DND-41 (cell line): ENCODE measurements at regions not wholly inside any gene's neighbourhood (a gene's known extent, or its start where the extent isn't known, plus 50 kb on each side); places are given as distances from the start of the nearest gene placed in this dataset.

Experiments
- ATAC-seq: fragments of 200-7000 bp; cut with Tn5 transposase; 3 replicates; pipeline ENCODE4 v1.9.1; 2021; ENCODE audit warnings: low read depth; ENCODE audit not compliant: insufficient read depth
- DNase-seq: peaks from one replicate; pipeline ENCODE4 v3.0.0-alpha.2; 2020
- H2AFZ ChIP-seq: 2 replicates; pipeline ENCODE4 v1.6.0; 2012; ENCODE audit warnings: low read depth, low read length
- H3K27ac ChIP-seq: 2 replicates; pipeline ENCODE4 v1.5.1; 2012; ENCODE audit warnings: low read length, inconsistent platforms
- H3K27me3 ChIP-seq: fragments of 200-600 bp; sonication (generic); 2 replicates; pipeline ENCODE4 v1.6.0; 2012; ENCODE audit warnings: low read length, mild to moderate bottlenecking, inconsistent platforms; ENCODE audit not compliant: insufficient read depth, poor library complexity
- H3K36me3 ChIP-seq: 2 replicates; pipeline ENCODE4 v1.5.1; 2012; ENCODE audit warnings: low read length, inconsistent platforms; ENCODE audit not compliant: insufficient read depth
- H3K4me1 ChIP-seq: 2 replicates; pipeline ENCODE4 v1.5.1; 2012; ENCODE audit warnings: mild to moderate bottlenecking, low read length; ENCODE audit not compliant: insufficient read depth
- H3K4me2 ChIP-seq: 2 replicates; pipeline ENCODE4 v1.6.0; 2012; ENCODE audit warnings: mild to moderate bottlenecking, moderate library complexity, low read length, inconsistent platforms; ENCODE audit not compliant: insufficient read depth
- H3K4me3 ChIP-seq, 2 experiments: fragments of 200-600 bp in 1 of 2; shearing (Covaris generic) in 1 of 2; 2 replicates each; pipeline ENCODE4 v1.5.1; 2012 to 2016; ENCODE audit warnings: inconsistent platforms in 2 of 2, low read length in 2 of 2, mild to moderate bottlenecking in 2 of 2, low read depth in 1 of 2, moderate library complexity in 1 of 2
- H3K79me2 ChIP-seq: 2 replicates; pipeline ENCODE4 v1.6.0; 2012; ENCODE audit warnings: low read length, inconsistent platforms; ENCODE audit not compliant: insufficient read depth
- H3K9ac ChIP-seq: 2 replicates; pipeline ENCODE4 v1.6.0; 2012; ENCODE audit warnings: low read depth, mild to moderate bottlenecking, inconsistent platforms, low read length, moderate library complexity
- H3K9me3 ChIP-seq: 2 replicates; pipeline ENCODE4 v1.5.1; 2012; ENCODE audit warnings: low read length, moderate library complexity, mild to moderate bottlenecking, inconsistent platforms; ENCODE audit not compliant: insufficient read depth, severe bottlenecking
- H4K20me1 ChIP-seq: 2 replicates; pipeline ENCODE4 v1.6.0; 2012; ENCODE audit warnings: low read length; ENCODE audit not compliant: insufficient read depth
- CTCF ChIP-seq: IDR thresholded peaks from 2 replicates; pipeline ENCODE4 v1.5.1; 2012; ENCODE audit warnings: borderline replicate concordance, low read length, moderate library complexity, mild to moderate bottlenecking; ENCODE audit not compliant: poor library complexity, severe bottlenecking; ENCODE audit errors: extremely low read depth
- EZH2 ChIP-seq: IDR thresholded peaks from 3 replicates; pipeline ENCODE4 v1.6.1; 2012; ENCODE audit warnings: borderline replicate concordance, low read depth, mild to moderate bottlenecking, moderate library complexity, low read length, inconsistent platforms; ENCODE audit not compliant: severe bottlenecking

DNA sequence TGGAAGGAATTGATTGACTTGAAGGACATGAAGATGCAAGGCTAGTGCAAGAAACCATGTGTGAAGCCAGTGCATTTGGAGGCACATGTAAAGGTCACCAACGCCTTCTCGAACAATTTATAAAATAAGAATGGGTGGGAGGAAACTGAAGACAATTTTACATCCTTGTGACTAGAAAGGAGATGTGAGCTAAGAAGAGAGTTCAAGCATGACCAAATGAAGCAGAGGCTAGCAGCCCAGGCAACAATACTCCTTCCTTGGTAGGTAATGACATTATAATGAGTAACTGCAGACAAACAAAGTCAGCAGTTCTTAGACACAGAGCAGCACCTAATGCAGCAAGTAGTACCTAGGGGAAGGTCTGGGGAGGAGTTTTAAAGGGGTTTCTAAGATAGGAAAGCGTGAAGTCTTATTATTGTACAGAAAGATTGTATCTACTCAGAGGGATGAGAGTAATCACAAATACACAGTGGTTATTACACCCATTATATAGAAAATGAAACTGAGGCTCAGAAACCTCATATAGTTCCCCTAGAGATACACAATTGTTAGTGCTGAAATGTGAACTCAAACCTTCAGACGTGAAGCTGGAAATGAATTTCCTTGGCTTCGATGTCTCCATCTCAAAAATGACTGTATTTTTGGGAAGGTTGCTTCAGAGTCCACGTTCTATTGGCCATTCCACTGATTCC, 56.1 kb downstream of the ATXN3L start:
- TF ChIP-seq EZH2 (no peak), CTCF (no peak)
- Histone ChIP-seq H3K9me3 (no peaks in the 10 kb centered on the region), H3K27ac (no peak overlapping the region), H3K79me2 (no peaks in the 10 kb centered on the region), H3K4me1 (no peaks in the 10 kb centered on the region), H3K4me2 (no peak overlapping the region), H3K36me3 (no peaks in the 10 kb centered on the region), H4K20me1 (no peaks in the 10 kb centered on the region), H3K9ac (no peak overlapping the region), H3K4me3 (no peak overlapping the region), H2AFZ (no peak overlapping the region), H3K27me3 (no peaks in the 10 kb centered on the region)
- ATAC-seq (no peak), DNase-seq (no peak)

DNA sequence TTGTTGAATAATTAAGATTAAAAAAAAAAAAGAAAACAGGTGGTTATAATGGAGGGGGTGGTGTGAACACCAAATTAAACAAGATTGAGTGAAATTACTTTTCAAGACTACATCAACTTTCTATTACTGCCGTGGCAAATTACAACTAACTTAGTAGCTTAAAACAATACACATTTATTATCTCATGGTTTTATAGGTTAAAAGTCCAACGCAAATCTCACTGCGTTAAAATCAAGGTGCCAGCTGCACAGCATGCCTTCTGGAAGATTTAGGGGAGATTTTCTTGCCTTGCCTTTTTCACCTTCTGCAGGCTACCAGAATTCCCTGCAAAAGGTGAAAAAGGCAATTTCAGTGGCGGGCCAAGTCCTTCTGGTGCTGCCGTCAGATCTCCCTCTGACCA, 58.5 kb downstream of the ATXN3L start:
- no peak for TF ChIP-seq EZH2
- Histone ChIP-seq H3K27ac (no peak overlapping the region), H3K4me3 (no peak overlapping the region), H3K27me3 (no peaks in the 10 kb centered on the region), H3K36me3 (no peaks in the 10 kb centered on the region), H3K4me2 (no peak overlapping the region), H3K9ac (no peak overlapping the region), H2AFZ (no peak overlapping the region), H3K79me2 (no peaks in the 10 kb centered on the region), H4K20me1 (no peaks in the 10 kb centered on the region), H3K9me3 (no peaks in the 10 kb centered on the region), H3K4me1 (no peaks in the 10 kb centered on the region)
- ATAC-seq, result no peak
- DNase-seq, result no peak

DNA sequence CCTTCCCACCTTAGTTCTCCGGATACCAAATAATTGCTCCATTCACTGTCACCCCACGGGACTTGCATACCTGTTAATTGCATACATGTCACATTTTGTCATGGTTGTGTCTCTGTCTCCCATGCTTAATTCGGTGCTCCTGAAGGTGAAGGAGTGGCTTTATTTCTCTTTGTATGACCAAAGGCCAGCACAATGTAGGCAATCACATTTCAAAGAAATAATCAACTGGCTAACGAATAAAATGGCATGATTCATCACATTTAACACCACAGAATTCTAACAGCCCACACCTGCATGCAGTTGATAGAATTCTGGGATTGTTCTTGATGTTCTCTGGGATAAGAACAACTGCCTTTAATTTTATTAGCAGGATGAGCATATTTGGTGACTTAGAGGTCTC, 59.3 kb downstream of the ATXN3L start:
- H3K79me2 ChIP-seq, result no peaks in the 10 kb centered on the region
- H3K4me3 ChIP-seq, result no peak overlapping the region
- TF ChIP-seq CTCF, result no peak
- no peak for TF ChIP-seq EZH2
- H3K27me3 ChIP-seq, result no peaks in the 10 kb centered on the region
- no peaks in the 10 kb centered on the region for H4K20me1 ChIP-seq
- DNase-seq (no peak), ATAC-seq (no peak)
- H3K36me3 ChIP-seq, result no peaks in the 10 kb centered on the region
- H3K9ac ChIP-seq, result no peak overlapping the region
- no peaks in the 10 kb centered on the region for H3K9me3 ChIP-seq
- H3K27ac ChIP-seq, result no peak overlapping the region
- H2AFZ ChIP-seq, result no peak overlapping the region
- H3K4me2 ChIP-seq, result no peak overlapping the region
- H3K4me1 ChIP-seq, result no peaks in the 10 kb centered on the region

GRCh38 chrX:13258725-13259124, 61.1 kb downstream of the ATXN3L start:
- Histone ChIP-seq H3K79me2 (no peaks in the 10 kb centered on the region), H3K4me3 (no peak overlapping the region), H3K4me2 (no peak overlapping the region), H3K9me3 (no peaks in the 10 kb centered on the region), H3K4me1 (no peaks in the 10 kb centered on the region), H4K20me1 (no peaks in the 10 kb centered on the region), H3K36me3 (no peaks in the 10 kb centered on the region), H3K27ac (no peak overlapping the region), H2AFZ (no peak overlapping the region), H3K9ac (no peak overlapping the region), H3K27me3 (no peaks in the 10 kb centered on the region)
- ATAC-seq (no peak), DNase-seq (no peak)
- no peak for TF ChIP-seq CTCF
- TF ChIP-seq EZH2, result no peak
